Activated T-cell treated with anti-CD3 and anti-CD28 coated beads for 48 hours (primary cell): ENCODE measurements at regions not wholly inside any gene's neighbourhood (a gene's known extent, or its start where the extent isn't known, plus 50 kb on each side); places are given as distances from the start of the nearest gene placed in this dataset.

Experiments used
- DNase-seq: peaks from one replicate; pipeline ENCODE4 v3.0.0-alpha.2; 2020; ENCODE audit warnings: low read depth

DNA sequence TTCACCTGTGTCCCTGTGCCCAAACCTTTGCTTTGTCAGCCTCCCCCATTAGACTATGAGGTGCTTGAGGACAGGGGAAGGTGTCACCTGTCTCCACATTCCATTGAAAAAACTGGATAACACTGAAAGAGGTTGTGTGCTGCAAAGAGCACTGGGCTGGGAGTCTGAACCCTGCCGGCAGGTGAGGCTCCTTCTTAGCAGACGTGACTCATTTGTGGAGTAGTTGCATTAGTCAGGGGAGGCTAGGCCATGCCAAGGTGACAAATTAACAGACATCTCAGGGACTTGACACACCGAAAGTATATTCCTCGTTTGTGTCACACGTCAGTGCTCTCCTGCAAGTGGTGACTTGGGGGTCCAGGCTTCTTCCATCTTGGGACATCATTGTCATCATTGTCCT, 95.9 kb upstream of the STX18 start:
- DNase-seq: no peak

DNA sequence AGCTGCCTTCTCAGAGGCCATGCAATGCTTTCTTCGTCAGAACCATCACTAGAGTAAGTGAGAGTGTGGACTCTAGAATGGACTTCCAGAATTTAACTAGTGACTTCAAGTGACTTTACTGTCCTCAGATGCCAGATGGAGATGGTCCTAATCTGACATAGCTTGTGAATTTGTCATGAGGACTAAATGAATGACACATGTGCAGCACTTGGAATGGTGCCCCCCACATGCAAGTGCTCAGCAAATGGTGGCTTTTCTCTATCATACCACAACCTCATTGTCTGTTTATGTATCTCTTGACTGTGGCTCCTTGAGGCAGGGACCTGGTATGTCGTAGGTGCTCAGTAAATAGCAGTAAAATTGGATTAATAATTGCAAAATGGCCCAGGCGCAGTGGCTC, 91.6 kb upstream of the STX18 start:
- DNase-seq: no peak

DNA sequence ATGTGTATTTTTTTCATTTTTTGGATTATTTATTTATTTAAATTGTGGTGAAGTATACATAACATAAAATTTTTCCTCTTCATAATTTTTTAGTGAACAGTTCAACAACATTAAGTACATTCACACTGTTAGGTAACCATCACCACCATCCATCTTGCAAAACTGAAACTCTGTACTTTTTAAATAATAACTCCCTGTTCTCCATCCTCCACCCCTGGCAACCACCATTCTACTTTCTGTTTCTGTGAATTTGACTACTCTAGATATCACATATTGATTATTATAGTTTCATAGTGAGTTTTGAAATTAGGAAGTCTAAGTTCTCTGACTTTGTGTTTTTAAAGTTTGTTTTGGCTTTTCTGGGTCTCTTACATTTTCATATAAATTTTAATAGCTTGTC, 89.3 kb upstream of the STX18 start:
- no peak for DNase-seq

DNA sequence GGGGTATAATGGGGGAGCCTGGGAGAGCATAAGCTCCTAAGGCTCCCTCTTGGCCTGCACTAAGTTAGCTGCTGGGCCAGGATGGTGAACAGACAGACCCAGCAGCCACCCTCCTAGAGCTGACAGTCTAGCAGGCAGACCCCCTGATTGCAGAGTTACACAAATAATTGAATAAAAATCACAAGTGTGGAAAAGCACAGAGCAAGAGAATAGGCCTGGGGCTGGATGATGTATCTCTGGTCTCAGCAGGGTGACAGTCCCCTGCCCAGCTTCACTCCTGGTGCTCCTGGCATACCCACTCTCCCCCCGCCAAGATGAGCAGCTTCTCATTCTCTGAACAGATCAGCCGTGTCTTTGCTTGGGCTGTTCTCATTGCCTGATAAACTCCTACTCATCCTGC, 86.1 kb upstream of the STX18 start:
- no peak for DNase-seq

DNA sequence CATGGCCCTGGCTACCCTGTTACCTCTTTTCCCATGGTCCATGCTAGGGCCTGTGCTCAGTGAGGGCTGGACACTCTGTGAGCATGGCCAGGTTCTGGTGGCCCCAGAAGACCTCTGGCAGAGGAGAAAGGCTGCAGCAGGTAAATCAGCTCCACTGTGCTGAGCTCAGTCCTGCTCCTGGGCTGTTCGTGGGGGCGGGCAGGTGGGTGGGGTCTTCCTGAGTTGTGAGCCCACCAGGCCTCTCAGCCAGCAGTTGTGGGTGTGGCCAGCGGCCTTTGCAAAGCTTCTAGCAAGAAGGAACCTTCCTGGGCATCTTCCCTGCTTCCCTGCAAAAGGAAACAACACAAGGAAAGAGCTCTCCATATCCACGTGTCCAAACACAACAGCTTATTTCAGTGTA, 85.3 kb upstream of the STX18 start:
- no peak for DNase-seq

DNA sequence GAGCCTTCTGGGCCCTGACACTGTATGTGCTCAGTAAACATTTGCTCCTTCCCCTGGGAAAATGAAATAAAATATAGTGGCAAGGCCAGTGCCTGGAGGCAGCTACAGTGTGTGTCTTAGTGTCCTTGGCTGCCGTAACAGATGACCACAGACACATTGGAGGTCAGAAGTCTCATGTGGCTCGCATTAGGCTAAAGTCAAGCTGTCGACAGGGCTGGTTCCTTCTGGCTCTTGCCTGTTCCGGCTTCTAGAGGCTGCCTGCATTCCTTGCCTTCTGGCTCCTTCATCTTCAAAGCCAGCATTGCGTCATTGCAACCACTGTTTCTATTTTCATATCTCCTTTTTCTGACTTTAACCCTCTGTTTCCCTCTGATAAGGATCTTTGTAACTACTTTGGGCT, 83.6 kb upstream of the STX18 start:
- DNase-seq: no peak

DNA sequence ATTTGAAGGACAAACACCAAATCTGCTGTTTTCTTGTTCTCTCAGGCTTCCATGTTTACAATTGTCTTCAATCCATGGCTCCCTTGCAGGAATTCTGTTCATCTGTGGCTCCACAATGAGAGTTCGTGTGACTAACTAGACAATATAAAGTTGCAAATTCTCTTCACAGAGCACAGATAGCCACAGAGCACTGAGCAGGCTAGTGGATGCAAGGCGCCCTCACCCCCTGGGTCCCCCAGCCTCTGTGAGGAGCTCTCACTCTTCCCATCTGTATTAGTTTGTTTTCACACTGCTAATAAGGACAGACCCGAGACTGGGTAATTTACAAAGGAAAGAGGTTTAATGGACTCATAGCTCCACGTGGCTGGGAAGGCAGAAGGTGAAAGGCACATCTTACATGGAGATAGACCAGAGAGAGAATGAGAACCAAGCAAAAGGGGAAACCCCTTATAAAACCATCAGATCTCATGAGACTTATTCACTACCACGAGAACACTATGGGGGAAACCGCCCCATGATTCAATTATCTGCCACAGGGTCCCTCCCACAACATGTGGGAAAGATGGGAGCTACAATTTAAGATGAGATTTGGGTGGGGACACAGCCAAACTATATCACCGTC, 82.5 kb upstream of the STX18 start:
- DNase-seq: no peak

DNA sequence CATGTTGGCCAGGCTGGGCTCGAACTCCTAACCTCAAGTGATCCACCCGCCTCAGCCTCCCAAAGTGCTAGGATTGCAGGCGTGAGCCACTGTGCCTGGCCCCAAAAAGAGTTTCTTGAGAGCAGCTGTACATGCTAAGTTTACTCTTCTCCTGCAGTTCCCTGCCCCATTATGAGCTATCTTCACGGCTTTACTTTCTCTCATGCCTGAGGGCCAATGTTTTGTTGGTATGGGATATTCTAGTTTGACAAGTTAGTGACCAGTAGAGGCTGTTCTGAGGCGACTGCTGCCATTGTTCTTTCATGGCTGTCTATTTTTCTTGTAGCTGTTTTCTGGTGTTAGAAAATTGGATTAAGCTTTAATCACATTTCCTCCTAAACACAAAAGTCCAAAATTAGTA, 78.0 kb upstream of the STX18 start:
- no peak for DNase-seq

DNA sequence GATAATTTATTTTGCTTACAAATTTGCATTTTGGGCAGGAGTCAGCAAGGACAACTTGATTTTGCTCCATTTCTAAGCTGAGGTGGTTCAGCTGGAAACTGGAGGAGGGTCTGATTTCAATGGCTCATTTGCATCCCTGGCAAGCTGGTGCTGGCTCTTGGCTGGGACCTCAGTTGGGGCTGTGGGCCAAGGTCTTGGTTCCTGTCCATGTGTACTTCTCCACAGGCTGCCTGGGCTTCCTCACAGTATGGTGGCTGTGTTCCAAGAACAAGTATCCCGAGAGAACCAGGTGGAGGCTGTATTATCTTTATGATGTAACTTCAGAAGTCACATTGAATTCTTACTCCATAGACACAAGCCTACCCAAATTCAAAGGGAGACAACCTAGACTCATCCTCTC, 77.0 kb upstream of the STX18 start:
- no peak for DNase-seq

DNA sequence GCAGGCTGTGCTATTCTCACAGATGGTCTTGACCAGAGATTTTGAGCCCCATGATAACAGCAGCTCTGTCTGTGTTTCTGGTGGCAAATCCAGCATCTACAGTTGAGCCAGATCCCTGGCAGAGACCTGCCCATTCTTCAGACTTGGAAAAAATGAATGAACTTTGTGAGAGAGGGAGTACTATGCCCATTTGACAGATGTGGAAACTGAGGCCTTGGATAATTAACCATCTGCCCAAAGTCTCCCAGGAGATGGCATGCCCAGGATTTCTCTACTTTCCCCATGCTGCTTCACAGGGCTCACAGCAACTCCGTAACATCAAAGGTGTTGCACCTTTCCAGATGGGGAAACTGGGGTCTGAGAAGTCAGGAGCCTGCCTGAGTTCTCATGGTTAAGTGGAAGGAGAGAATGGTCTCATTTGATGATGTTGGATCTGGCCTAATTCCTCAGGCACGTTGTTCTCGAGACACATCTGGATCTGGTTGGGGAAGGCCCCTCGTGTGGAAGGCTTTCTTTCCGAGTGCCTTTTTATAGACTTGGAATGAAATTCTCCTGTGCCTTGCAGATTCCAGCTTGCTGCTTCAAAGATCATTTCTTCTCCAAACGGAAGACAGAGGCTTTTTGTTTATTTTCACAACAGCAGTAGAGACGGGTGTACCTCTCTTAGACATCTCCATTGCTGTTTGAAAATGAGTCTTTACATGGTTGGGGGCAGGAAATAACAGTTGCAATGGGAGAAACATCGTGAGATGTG, 73.3 kb upstream of the STX18 start:
- no peak for DNase-seq

DNA sequence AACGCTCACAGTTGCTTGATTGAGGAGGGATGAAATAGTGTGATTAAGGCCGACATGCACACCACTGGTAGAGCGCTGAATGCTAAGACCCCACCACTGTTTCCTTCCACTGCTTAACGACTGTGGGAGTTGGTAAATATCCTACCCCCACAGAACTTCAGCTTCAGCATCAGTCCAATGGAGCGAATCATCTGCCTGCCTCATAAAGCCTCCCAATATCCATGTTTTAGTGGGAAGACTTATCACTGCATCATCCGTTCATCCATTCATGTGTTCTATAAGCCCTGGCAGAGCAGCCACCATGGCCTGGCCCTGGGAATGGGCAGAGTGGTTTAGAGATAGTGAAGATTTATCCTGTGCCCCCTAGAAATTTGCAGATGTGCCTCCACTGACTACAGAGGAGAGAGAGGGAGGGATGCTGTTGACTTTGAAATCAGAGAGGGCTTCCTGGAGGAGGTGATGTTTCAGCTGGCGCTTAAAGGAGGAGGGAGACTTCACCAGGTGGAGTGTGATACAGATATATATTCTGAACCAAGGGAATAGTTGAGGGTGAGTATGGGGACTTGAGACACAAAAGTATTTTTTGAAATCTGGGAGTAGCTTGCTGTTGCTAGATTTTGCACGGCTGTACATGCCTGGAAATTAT, 71.9 kb upstream of the STX18 start:
- DNase-seq: no peak

DNA sequence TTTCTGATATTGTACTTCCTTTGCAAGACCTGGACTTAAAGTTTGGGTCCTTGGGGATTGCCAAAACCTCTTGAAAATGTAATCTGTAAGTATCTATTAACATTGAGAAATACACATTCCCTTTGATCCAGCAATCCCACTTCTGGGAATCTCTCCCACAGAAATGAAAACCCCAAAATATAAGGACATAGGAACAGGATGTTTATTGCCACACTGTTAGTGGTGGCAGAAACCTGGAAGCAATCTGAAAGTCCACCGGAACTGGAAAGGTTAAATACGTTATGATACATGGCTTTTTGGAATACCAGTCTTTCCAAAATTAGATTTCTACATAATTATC, 71.2 kb upstream of the STX18 start:
- DNase-seq: no peak

DNA sequence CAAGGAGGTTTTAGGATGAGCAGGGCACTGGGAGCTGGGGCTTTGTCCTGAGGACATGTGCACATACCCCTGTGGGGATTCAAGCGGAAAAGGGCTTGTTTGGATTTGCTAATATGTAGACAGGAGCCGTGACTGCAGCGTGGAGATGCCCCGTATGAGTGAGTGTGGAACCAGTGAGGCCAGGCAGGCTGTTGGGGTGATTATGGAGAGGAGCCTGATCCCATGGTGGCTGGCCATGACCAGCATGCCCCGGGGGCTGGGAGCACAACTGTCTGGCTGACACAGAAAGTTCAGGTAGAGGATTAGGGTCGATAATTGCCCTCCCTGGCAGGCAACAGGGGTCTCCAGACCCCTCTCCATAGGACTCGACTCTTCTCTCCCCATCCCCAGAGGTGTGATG, 68.8 kb upstream of the STX18 start:
- no peak for DNase-seq

DNA sequence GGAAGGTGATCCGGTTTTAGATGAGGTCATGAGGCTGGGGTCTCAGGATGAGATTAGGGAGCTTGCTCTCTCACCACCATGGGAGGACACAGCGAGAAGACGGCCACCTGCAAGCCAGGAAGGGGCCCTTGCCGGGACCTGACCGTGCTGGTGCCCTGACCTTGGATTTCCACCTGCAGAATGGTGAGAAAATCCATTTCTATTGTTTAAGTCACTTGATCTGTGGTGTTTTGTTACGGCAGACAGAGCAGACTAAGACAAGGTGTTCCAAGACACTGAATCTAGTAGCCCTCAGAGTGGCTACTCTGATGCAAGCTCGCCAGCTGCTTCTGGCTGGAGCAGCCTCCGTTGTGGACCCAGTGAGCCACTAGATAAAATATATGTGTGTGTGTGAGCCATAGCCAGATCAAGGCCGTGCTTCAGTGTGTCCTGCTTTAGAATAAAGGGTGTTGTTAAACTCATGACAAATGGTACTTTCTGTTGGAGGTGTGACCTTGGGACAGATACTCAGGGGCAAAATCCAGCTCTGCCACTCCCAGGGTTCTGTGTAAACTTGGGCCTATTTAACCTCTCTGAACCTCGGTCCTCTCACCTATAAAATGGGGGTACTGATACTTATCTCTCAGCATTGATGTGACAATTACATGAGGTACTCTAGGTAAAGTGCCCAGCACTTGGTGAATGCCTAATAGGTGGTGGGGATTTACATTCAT, 67.9 kb upstream of the STX18 start:
- no peak for DNase-seq

DNA sequence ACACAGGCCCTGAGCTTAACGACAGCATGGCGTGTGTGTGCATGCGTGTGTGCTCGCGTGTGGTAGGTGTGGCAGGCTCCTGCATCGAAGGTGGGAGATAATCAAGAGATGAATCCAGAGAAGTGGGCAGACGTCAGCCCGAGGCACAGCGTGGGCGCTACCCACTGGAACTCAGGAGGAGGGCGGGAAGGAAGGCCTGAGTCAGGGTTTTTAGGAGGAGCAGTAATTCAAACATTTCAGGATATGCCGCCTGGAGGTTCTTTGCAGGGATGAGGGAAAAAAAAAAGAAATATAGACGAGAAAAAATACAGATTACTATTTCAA, 66.3 kb upstream of the STX18 start:
- no peak for DNase-seq

DNA sequence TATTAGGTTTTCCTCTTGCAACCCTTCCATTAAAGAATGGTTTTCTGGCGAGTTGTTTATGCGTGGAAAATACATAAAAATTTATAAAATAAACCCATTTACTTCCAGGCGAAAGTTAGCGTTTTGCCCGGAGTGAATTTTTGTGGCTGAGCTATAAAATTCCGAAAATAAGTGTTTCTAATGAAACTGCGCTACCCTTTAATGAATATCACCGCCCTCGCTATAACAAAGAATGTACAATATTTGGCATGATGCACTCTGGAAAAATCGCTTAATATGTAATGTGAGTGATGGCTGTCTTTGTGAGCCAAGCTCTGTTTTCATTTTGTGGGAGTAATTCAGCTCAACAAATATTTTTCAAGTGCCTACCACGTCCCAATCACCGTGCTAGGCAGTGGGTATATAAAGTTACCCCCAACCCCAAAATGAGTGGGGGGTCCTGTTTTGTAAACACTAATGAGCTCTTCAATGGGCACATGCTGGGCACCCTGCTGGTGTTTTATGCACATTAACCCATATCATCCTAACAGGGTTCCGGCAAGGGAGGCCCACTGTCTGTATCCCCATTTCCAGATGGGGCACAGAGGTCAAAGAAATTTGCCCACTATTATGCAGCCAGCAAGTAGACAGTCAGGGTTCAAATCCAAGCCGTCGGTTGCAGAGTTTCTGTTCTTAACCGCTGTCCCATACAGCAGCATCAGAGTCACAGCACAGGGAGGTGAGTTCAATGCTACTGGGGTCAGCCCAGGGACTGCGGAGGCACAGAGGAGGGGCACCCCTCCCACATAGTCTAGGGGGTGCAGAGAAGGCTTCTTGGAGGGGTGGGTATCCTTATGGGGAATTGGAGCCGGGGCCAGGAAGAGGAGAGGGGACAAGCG, 65.7 kb upstream of the STX18 start:
- no peak for DNase-seq

DNA sequence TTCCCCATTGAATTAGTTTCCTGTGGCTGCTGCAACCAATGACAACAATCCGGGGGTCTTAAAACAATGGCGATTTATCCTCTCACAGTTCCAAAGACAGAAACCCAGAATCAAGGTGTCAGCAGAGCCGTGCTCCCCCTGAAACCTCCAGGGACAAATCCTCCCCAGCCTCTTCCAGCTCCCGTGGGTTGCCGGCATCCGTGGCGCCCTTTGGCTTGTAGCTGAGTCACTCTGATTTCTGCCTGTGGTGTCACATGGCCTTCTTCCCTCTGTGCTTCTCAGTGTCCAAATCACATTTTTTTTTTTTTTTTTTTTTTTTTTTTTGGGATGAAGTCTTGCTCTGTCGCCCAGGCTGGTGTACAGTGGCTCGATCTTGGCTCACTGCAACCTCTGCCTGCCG, 64.5 kb upstream of the STX18 start:
- no peak for DNase-seq

DNA sequence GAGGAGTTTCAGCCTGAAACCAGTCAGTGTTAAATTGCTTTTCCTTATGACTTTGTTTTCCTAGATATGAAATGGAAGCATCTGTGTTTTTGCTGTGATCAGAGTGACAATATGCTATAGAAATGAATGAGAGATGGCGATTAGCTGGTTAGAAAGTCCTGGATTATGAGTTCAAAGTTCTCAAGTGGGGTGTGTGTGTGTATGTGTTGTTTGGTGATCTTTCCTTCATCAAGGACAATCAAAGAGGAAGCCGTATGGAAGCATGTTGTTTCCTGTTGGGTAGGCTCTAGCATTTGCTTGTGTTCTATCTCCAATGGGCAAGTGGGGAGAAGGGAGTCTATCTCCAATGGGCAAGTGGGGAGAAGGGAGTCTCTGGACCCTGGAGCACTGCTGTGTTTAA, 64.0 kb upstream of the STX18 start:
- no peak for DNase-seq

DNA sequence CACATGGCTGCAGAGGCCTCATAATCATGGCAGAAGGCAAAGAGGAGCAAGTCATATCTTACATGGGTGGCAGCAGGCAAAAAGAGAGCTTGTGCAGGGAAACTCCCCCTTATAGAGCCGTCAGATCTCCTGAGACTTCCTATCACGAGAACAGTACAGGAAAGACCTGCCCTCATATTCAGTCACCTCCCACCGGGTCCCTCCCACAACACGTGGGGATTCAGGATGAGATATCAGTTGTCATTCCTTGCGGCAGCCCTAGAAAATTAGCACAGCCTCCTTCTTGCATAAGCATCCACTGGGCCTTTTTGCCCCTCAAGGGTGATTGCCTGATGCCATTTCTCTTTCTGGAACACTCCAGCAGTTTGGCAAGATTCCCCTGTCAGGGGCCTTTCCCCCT, 61.7 kb upstream of the STX18 start:
- no peak for DNase-seq

DNA sequence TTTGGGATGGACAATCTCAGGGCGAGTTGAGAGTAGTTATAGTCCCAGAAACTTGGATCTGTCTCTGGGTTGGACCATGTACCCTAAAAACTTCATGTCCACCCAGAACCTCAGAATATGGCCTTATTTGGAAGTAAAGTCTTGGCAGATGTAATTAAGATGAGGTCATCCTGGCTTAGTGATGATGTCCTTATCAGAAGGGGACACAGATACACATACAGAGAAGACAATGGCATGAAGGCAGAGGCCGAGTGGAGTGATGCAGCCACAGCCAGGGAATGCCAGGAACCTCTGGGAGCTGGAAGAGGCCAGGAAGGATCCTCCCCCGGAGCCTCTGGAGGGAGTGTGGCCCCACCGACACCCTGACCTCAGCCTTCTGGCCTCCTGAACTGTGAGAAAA, 61.2 kb upstream of the STX18 start:
- no peak for DNase-seq

DNA sequence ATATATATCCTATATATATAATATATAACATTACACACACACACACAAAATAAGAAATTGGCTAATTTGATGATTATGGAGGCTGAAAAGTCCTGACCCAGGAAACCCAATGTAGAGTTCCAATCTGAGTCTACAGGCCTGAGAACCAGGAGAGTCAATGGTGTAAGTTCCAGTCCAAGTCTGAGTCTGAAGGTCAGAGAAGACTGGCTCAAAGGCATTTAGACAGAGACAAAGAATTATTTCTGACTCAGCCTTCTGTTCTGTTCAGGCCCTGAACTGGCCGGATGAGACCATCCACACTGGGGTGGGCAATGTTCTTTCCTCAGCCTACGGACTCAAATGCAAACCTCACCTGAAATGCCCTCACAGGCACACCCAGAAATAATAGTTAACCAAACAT, 60.6 kb upstream of the STX18 start:
- DNase-seq: no peak

DNA sequence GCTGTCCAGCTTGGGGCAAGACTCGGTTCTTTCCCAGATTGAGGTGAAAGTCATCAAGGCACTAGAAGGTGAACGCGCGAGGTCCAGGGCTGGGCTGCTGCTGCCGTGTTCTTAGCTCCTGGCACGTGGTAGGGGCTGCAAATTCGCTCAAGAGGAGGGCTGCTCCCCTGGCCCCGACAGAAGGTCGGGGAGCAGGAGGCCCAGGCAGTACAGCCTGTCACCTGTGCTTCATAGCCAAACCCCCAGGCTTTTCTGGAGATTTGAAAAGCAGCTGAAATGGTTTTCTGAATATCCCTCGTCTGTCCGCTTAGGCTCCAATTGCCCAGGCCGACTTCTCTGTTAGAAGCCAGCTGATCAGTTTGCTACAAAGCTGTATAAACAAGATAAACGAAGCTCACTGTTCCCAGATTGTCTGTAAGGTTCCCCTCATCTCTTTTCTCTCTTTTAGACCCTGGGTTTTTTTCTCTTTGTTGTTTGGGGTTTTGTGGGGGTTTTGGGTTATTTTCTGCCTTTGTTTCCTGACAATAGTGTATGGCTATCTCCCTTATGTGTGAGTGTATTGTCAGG, 60.0 kb upstream of the STX18 start:
- DNase-seq: no peak
